ENCODE measurements at regions not wholly inside any gene's neighbourhood (a gene's known extent, or its start where the extent isn't known, plus 50 kb on each side); places are given as distances from the start of the nearest gene placed in this dataset.

GRCh38 chr4:153954654-153955053 lies 165.8 kb upstream of the SFRP2 start:
- Mint-ChIP-seq H3K36me3 (ENCODE audit: low read depth, unreplicated experiment) (no peaks in the 10 kb centered on the region), H3K27me3 (ENCODE audit: unreplicated experiment) (peaks cover 3% of the 10 kb centered on the region), H3K27ac (ENCODE audit: unreplicated experiment) (no peak overlapping the region), H3K4me3 (ENCODE audit: unreplicated experiment) (no peak overlapping the region), H3K9me3 (ENCODE audit: unreplicated experiment) (no peaks in the 10 kb centered on the region), H3K4me1 (ENCODE audit: unreplicated experiment) (no peaks in the 10 kb centered on the region)
- no peak for TF ChIP-seq CTCF (IDR thresholded peaks at IDR 0.05; ENCODE audit: unreplicated experiment)
- DNase-seq (ENCODE audit: low spot score) = no peak

GRCh38 chr4:153950100-153950979 lies 161.5 kb upstream of the SFRP2 start:
- no peak for TF ChIP-seq CTCF (IDR thresholded peaks at IDR 0.05; ENCODE audit: unreplicated experiment)
- no peak overlapping the region for H3K27ac Mint-ChIP-seq (ENCODE audit: unreplicated experiment)
- no peaks in the 10 kb centered on the region for H3K27me3 Mint-ChIP-seq (ENCODE audit: unreplicated experiment)
- H3K9me3 Mint-ChIP-seq (ENCODE audit: unreplicated experiment) = no peaks in the 10 kb centered on the region
- no peak overlapping the region for H3K4me3 Mint-ChIP-seq (ENCODE audit: unreplicated experiment)
- no peaks in the 10 kb centered on the region for H3K36me3 Mint-ChIP-seq (ENCODE audit: low read depth, unreplicated experiment)
- no peaks in the 10 kb centered on the region for H3K4me1 Mint-ChIP-seq (ENCODE audit: unreplicated experiment)
- DNase-seq (ENCODE audit: low spot score) = no peak

GRCh38 chr4:153948041-153948440 lies 159.2 kb upstream of the SFRP2 start:
- H3K36me3 Mint-ChIP-seq (ENCODE audit: low read depth, unreplicated experiment) = no peaks in the 10 kb centered on the region
- no peak for TF ChIP-seq CTCF (IDR thresholded peaks at IDR 0.05; ENCODE audit: unreplicated experiment)
- H3K9me3 Mint-ChIP-seq (ENCODE audit: unreplicated experiment) = no peaks in the 10 kb centered on the region
- no peak overlapping the region for H3K27ac Mint-ChIP-seq (ENCODE audit: unreplicated experiment)
- H3K27me3 Mint-ChIP-seq (ENCODE audit: unreplicated experiment) = no peaks in the 10 kb centered on the region
- DNase-seq (ENCODE audit: low spot score) = no peak
- H3K4me1 Mint-ChIP-seq (ENCODE audit: unreplicated experiment) = no peaks in the 10 kb centered on the region
- no peak overlapping the region for H3K4me3 Mint-ChIP-seq (ENCODE audit: unreplicated experiment)

GRCh38 chr4:153947124-153947523 lies 158.2 kb upstream of the SFRP2 start:
- no peak for DNase-seq (ENCODE audit: low spot score)
- Mint-ChIP-seq H3K27ac (ENCODE audit: unreplicated experiment) (no peak overlapping the region), H3K9me3 (ENCODE audit: unreplicated experiment) (no peaks in the 10 kb centered on the region), H3K36me3 (ENCODE audit: low read depth, unreplicated experiment) (no peaks in the 10 kb centered on the region), H3K4me1 (ENCODE audit: unreplicated experiment) (no peaks in the 10 kb centered on the region), H3K4me3 (ENCODE audit: unreplicated experiment) (no peak overlapping the region), H3K27me3 (ENCODE audit: unreplicated experiment) (no peaks in the 10 kb centered on the region)
- no peak for TF ChIP-seq CTCF (IDR thresholded peaks at IDR 0.05; ENCODE audit: unreplicated experiment)

- DNase-seq (ENCODE audit: low spot score) = no peak
- no peak for TF ChIP-seq CTCF (IDR thresholded peaks at IDR 0.05; ENCODE audit: unreplicated experiment)
- H3K4me1 Mint-ChIP-seq (ENCODE audit: unreplicated experiment) = no peaks in the 10 kb centered on the region
- H3K9me3 Mint-ChIP-seq (ENCODE audit: unreplicated experiment) = no peaks in the 10 kb centered on the region
- no peaks in the 10 kb centered on the region for H3K36me3 Mint-ChIP-seq (ENCODE audit: low read depth, unreplicated experiment)
- H3K27ac Mint-ChIP-seq (ENCODE audit: unreplicated experiment) = no peak overlapping the region
- no peak overlapping the region for H3K4me3 Mint-ChIP-seq (ENCODE audit: unreplicated experiment)
- H3K27me3 Mint-ChIP-seq (ENCODE audit: unreplicated experiment) = no peaks in the 10 kb centered on the region
These were observed 156.8 kb upstream of the SFRP2 start for GRCh38 chr4:153945704-153946103.
